Neural crest cell (in vitro differentiated cells): ENCODE measurements at regions not wholly inside any gene's neighbourhood (a gene's known extent, or its start where the extent isn't known, plus 50 kb on each side); places are given as distances from the start of the nearest gene placed in this dataset.

Experiments used
- DNase-seq: peaks from one replicate; pipeline ENCODE4 v3.0.0; 2021; ENCODE audit warnings: low read depth, mixed read lengths, low spot score
- H3K27ac Mint-ChIP-seq: one replicate; pipeline ENCODE4 v1.8.0; 2021; ENCODE audit warnings: mild to moderate bottlenecking, mixed read lengths; ENCODE audit not compliant: unreplicated experiment
- H3K27me3 Mint-ChIP-seq: 2 replicates; pipeline ENCODE4 v1.8.0; 2021; ENCODE audit warnings: low read depth, mild to moderate bottlenecking, mixed read lengths
- H3K36me3 Mint-ChIP-seq: 2 replicates; pipeline ENCODE4 v1.8.0; 2021; ENCODE audit warnings: low read depth, mild to moderate bottlenecking, mixed read lengths
- H3K4me1 Mint-ChIP-seq: 2 replicates; pipeline ENCODE4 v1.8.0; 2021; ENCODE audit warnings: mixed read lengths
- H3K4me3 Mint-ChIP-seq: one replicate; pipeline ENCODE4 v1.8.0; 2021; ENCODE audit warnings: mild to moderate bottlenecking, mixed read lengths
- H3K9me3 Mint-ChIP-seq: 2 replicates; pipeline ENCODE4 v1.8.0; 2021; ENCODE audit warnings: mixed read lengths
- TF ChIP-seq, protein P1 (sequence below): fragments of 200-600 bp; sonication (generic); conservative IDR thresholded peaks from 2 replicates; pipeline ENCODE4 v1.5.0; 2021; ENCODE audit warnings: antibody characterized with exemption, mild to moderate bottlenecking

DNA sequence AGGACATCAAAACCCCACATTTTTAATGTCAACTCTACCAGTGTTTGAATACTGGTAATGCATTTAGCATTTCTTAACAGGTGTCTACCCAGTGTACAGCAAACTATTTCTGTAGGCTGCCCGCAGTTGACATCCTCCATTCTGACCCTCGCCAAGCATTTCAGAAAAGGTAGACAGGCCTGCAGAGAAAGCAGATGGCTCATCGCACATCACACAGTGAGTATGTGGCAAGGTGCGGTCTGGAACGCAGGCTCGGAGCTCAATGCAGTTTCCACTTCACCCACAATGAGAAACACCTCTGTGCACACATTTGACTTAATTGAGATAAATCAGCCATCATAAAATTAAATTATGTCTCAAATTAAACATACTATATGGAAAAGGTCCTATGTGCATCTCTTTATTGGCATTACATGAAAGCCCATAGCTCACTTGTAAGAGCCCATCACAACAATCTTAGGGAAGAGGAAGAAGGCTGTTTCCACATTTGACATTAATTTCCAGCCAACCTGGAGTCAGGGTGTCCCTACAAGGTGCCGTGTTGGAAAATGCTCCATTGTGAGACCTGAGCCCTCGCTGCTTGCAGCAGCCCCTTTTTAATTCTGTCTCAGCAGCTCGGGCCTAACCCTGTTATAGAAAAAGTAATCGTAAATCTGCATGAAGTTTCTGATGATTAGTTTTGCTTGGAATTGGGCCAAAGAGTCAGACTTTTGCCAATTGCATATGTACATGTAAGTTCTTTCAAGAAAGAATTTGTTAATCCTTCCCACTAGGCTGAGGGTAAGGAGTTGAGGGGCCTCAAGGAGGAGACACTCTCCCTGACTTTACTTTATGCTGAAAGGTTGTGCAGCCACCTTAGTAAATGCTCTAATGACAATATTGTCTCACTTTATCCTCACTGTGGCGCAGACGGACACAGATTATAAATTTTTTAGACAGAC is 378.7 kb upstream of the DYNLRB2 start:
- peaks cover 2% of the 10 kb centered on the region for H3K27me3 Mint-ChIP-seq
- H3K36me3 Mint-ChIP-seq: no peaks in the 10 kb centered on the region
- TF ChIP-seq, protein P1, sequence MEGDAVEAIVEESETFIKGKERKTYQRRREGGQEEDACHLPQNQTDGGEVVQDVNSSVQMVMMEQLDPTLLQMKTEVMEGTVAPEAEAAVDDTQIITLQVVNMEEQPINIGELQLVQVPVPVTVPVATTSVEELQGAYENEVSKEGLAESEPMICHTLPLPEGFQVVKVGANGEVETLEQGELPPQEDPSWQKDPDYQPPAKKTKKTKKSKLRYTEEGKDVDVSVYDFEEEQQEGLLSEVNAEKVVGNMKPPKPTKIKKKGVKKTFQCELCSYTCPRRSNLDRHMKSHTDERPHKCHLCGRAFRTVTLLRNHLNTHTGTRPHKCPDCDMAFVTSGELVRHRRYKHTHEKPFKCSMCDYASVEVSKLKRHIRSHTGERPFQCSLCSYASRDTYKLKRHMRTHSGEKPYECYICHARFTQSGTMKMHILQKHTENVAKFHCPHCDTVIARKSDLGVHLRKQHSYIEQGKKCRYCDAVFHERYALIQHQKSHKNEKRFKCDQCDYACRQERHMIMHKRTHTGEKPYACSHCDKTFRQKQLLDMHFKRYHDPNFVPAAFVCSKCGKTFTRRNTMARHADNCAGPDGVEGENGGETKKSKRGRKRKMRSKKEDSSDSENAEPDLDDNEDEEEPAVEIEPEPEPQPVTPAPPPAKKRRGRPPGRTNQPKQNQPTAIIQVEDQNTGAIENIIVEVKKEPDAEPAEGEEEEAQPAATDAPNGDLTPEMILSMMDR: no peak
- H3K9me3 Mint-ChIP-seq: no peaks in the 10 kb centered on the region
- H3K4me3 Mint-ChIP-seq: no peak overlapping the region
- no peak for DNase-seq
- H3K4me1 Mint-ChIP-seq: peaks cover 5% of the 10 kb centered on the region
- peak overlapping the region; percentile 35 for H3K27ac Mint-ChIP-seq

DNA sequence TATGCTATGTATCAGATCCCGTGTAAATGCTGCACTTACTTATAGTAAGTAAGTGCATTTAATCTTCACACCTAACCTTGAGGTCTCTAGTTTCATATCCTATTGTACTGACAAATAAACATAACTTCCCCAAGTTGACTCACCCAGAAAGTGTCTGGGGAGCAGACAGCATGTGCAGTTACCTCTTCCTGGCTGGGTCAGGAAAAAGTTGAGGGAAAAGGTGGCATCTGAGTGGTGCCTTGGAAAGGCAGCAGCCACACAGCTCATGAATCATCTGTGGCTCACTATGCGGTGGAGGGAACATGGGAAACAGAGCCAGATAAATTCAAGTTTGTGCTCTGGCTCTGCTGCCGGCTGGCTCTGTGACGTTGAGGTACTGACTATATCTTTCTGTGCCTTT is 382.0 kb upstream of the DYNLRB2 start:
- TF ChIP-seq, protein P1: no peak
- Mint-ChIP-seq H3K4me3 (no peak overlapping the region), H3K36me3 (no peaks in the 10 kb centered on the region), H3K27ac (no peak overlapping the region), H3K27me3 (peaks cover 5% of the 10 kb centered on the region), H3K9me3 (no peaks in the 10 kb centered on the region), H3K4me1 (peaks cover 2% of the 10 kb centered on the region)
- no peak for DNase-seq

DNA sequence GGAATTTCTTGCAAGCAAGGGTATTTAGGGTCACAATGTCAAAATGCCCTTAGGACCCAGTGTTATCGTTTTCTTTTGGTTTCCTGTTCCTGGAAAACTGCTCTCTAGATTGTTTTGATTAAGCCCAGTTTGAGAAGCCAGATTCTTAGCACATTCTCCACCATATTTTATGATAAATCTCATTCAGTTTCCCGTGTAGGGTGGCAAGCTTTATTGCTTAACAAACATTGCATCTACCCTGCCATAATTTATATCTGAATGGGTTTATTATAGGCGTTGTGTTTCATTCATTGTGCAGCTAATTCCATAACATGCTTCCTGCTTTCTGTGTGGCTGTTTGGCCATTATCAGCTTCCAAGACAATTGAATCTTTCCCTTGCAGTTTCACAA is 389.1 kb upstream of the DYNLRB2 start:
- peaks cover 8% of the 10 kb centered on the region for H3K4me1 Mint-ChIP-seq
- TF ChIP-seq, protein P1: no peak
- no peaks in the 10 kb centered on the region for H3K36me3 Mint-ChIP-seq

DNA sequence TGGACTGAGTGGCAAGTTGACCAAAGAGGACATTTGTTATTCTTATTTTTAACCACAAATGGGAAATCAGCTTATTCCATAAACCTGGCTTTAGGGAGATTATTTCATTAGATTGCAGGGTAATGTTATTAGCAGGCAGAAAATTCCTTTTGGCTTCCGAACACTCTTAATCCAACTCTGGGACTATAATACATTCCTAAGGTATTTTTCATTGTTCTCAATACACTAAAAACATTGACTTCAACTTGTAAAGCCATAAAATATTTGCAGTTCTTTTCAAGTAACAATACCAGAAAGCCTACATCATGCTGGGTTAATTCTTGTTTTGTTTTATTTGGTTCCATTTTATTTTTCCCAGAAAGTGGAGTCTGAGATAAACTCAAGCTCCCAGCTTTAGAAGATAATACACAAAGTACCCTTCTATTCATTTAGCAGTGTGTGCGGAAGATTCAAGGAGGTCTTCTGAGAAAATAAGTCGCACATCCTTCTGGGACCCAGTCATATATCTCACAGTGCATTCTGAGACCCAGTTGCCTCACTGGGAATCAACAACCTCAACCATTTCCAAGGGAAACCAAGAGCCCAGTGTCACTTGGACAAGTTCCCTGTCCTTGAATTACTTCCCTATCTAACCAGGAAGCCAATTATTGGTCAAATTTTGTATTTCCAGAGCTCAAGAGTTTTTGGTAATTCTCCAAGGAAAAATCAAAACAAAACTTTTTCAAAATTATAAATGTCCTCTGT is 389.6 kb upstream of the DYNLRB2 start:
- H3K27me3 Mint-ChIP-seq: peaks cover 25% of the 10 kb centered on the region
- DNase-seq: no peak
- no peak overlapping the region for H3K4me3 Mint-ChIP-seq
- no peaks in the 10 kb centered on the region for H3K36me3 Mint-ChIP-seq
- H3K27ac Mint-ChIP-seq: no peak overlapping the region
- H3K9me3 Mint-ChIP-seq: no peaks in the 10 kb centered on the region
- H3K4me1 Mint-ChIP-seq: peaks cover 8% of the 10 kb centered on the region
- TF ChIP-seq, protein P1: no peak

More for the DNA sequence above, 389.1 kb upstream of the DYNLRB2 start:
- no peak overlapping the region for H3K4me3 Mint-ChIP-seq
- no peak overlapping the region for H3K27ac Mint-ChIP-seq
- H3K27me3 Mint-ChIP-seq: peaks cover 25% of the 10 kb centered on the region
- DNase-seq: no peak
- no peaks in the 10 kb centered on the region for H3K9me3 Mint-ChIP-seq

DNA sequence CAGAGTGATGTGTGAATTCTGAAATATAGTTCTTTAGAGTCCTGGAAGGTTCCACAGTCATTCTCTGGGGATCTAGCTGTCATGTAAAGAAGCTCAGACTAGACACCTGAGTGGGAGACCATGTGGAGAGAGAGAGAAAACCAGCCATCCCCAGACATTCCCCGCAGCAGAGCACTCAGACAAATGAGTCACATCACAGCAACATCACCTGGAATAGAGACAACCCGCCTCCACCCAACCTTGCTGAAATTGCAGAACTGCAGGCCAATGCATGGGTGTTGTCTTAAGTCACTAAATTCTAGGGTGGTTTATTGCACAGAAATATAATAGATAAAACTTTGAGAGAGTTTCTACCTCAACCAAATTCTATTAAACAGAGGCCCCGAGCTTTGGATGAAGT is 392.0 kb upstream of the DYNLRB2 start:
- no peaks in the 10 kb centered on the region for H3K36me3 Mint-ChIP-seq
- no peak overlapping the region for H3K4me3 Mint-ChIP-seq
- peaks cover 27% of the 10 kb centered on the region for H3K27me3 Mint-ChIP-seq
- no peak overlapping the region for H3K27ac Mint-ChIP-seq
- H3K9me3 Mint-ChIP-seq: no peaks in the 10 kb centered on the region
- DNase-seq: no peak
- peaks cover 8% of the 10 kb centered on the region for H3K4me1 Mint-ChIP-seq
- TF ChIP-seq, protein P1: no peak
